ENCODE measurements at regions not wholly inside any gene's neighbourhood (a gene's known extent, or its start where the extent isn't known, plus 50 kb on each side); places are given as distances from the start of the nearest gene placed in this dataset.

DNA sequence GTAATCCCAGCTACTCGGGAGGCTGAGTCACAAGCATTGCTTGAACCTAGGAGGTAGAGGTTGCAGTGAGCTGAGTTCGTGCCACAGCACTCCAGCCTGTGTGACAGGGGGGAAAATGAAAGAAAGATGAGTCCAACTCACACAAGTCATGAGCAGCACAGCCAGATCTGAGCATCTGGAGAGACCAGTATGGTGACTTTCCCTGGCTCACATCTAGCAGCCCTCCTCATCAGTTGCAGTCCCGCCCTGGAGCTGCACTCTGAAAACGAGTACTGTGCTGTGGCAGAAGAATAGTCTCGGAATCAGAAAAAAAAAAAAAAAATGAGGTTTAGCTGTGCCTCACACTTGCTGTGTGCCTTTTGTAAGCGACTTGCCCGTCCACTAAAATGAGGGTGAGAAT lies 74.4 kb upstream of the TRIB2 start:
- no peak for DNase-seq

GRCh38 chr2:12642859-12643258 lies 73.9 kb upstream of the TRIB2 start:
- no peak for DNase-seq

DNA sequence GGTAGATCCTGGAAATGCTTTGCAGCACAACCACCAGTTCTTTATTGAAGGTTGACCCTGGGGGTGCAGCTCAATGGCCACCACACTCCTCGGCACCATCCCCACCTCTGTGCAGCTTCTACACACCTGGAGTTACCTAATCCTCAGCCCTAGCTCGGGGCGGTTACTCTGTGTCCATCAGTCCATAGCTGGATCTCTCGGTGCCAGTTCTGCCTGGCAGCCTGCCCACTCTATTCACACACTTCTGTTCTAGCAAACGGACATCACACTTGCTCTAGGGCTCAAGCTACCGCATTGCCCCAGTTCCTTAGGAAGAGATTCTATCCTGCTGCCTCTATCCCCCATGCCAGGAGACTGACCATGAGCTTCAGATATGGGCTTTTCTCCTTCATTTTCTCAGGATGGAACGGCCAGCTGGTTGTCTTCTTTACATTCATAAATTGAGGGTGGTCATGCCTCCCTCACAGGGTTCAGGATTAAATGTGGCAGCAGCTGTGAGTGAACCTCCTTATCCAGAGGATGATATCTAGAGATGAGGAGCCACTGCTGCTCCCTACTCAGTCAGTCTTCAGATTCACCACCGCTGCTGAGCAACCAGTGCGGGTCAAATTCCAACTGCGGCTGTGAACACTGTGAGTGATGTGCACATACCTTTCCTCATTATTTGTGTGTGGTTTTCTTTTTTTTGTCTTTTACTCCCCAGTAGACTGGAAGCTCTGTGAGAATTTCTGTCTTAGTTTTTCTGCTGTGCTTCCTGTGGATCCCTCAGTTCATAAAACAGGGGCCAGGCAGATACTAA lies 66.9 kb upstream of the TRIB2 start:
- DNase-seq, result peak; percentile 30

- DNase-seq, result no peak
Observed at GRCh38 chr2:12651641-12652040, 65.1 kb upstream of the TRIB2 start.

DNA sequence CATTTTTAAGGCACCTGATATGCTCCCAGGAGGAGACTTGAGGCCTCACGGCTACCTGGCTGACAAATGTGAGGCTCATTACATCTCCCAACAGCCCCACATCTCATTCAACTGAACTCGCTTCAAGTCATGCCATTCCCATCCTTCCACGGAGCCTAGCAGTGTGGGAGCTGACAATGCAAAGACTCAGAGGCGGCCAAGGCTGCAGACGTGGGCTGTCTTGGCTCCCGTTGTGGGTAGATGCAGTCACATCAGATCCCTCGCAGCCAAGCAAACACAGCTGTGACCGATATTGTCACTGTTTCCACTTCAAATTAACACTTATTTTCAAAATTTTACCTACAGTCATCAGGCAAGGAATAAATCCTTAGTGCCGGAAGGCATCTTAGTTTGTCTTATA lies 64.0 kb upstream of the TRIB2 start:
- no peak for DNase-seq

GRCh38 chr2:12657560-12657959 lies 59.2 kb upstream of the TRIB2 start:
- no peak for DNase-seq

DNA sequence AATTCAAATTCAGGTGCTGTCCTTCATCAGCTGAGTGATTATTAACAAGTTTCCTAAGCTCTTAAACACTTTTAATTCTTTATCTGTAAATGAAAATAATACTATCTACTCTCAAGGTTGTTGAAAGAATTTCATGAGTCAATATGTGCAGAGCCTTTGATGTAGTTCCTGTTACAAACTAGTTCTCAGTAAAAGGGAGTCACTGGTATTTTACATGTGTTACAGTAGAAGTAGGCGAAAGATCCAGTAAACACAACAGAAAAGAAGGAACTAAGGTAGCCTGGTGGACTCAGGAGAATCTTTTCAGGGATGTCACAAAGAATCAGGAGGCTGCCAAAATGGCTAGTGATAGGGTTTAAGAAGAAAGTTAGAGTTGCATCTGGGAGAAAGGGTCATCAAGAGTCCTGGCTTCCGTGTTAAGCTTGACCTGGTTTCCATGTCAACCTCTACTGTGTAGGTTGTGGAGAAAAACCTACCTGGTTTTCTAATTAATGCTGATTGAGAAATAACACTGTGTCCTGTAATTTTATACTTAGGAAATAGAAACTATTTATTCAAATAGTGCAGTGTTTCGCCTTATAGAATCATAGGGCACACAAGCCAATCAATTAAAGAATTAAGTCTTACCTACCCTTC lies 58.3 kb upstream of the TRIB2 start:
- no peak for DNase-seq

DNA sequence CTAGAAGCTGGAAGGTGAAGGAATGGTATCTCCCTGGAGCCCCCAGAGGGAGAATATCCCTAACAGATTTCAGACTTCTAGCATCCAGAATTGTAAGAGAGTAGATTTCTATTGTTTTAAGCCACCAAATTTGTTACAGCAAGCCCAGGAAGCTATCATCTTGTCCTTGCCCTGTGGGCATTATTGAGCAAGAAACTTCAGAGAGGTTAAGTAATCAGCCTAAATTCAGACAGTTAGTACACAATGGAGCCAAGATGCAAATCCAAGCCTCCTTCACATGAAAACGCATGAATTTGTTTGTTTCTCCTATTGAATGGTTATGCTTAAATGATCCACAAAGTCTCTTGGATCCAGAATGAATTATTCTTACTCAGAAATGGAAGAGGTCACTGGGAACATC lies 55.2 kb upstream of the TRIB2 start:
- no peak for DNase-seq

- no peak for DNase-seq
Observed at GRCh38 chr2:12663306-12664037, 53.3 kb upstream of the TRIB2 start.

DNA sequence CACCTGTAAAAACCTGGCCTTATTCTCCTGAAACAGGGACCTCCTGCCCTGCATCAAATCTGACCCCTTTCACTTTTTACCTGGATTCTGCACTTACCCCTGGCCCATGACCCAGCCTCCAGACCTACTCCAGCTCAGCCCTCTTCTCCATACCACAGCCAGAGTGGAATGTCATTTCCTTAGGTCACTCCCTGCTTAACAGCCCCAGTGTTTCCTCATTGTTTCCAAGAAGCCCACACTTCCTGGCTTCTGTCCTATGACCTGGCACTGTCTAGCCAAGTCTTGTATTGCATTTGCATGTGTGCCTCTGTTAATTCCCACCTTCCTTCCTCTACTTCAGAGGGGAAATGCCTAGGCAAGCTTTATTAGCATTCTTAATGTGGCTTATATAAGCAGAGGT lies 51.4 kb upstream of the TRIB2 start:
- no peak for DNase-seq

DNA sequence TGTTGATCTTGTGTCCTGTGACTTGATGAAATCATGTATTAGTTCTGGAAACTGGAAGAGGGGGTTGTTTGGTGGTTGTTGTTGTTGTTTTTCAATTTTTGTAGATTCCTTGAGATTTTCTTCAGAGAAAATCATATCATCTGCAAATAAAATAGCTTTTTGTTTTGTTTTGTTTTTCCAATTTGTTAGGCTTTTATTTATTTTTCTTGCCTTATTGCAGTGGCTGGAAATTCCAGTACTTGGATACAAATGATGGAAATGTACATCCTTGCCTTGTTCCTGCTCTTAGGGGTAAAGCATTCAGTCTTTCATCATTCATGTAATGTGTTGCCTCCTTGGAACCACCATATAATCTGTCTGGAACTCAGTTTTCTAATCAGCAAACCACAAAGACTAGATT lies 50.3 kb upstream of the TRIB2 start:
- DNase-seq, result no peak
